Naive thymus-derived CD4-positive, alpha-beta T cell (primary cell): ENCODE measurements at regions not wholly inside any gene's neighbourhood (a gene's known extent, or its start where the extent isn't known, plus 50 kb on each side); places are given as distances from the start of the nearest gene placed in this dataset.

Source experiments
- ATAC-seq: fragments of 150-1000 bp; cut with Tn5 transposase; 2 replicates; pipeline ENCODE4 v1.10.0; 2021; ENCODE audit warnings: mild to moderate bottlenecking, moderate library complexity
- CTCF ChIA-PET: fragments of 350-600 bp; sonication (Branson Sonifier 250); formaldehyde crosslinking; loops from one replicate; lab custom pipeline; 2021; ENCODE audit warnings: antibody characterized with exemption; lab: Charles Lee
- POLR2A ChIA-PET: fragments of 350-600 bp; sonication (Branson Sonifier 250); formaldehyde crosslinking; loops from one replicate; lab custom pipeline; 2021; ENCODE audit warnings: antibody characterized with exemption, inconsistent platforms; lab: Charles Lee
- DNase-seq, 9 donors: peaks; one replicate each; pipeline versions ENCODE4 v3.0.0 to v3.0.0-alpha.2; 2020 to 2022; ENCODE audit warnings: mixed read lengths in 1 of 9
- H3K27ac ChIP-seq: one replicate; pipeline ENCODE4 v1.7.0; 2013; ENCODE audit warnings: mild to moderate bottlenecking, low read depth, low read length, moderate library complexity
- H3K27me3 ChIP-seq, 2 donors: one replicate each; pipeline ENCODE4 v1.7.0; 2013; ENCODE audit warnings: low read length in 2 of 2, mild to moderate bottlenecking in 2 of 2, moderate library complexity in 2 of 2; ENCODE audit not compliant: control insufficient read depth in 2 of 2, insufficient read depth in 2 of 2
- H3K36me3 ChIP-seq, 3 experiments: 1 replicate in 2 of 3; 2 replicates in 1 of 3; pipeline ENCODE4 v1.7.0; 2013; ENCODE audit warnings: low read length in 3 of 3, mild to moderate bottlenecking in 3 of 3, moderate library complexity in 1 of 3; ENCODE audit not compliant: insufficient read depth in 3 of 3, control insufficient read depth in 2 of 3
- H3K4me1 ChIP-seq, 2 donors: one replicate each; pipeline ENCODE4 v1.7.0; 2013; ENCODE audit warnings: low read length in 2 of 2, mild to moderate bottlenecking in 2 of 2, moderate library complexity in 1 of 2; ENCODE audit not compliant: control insufficient read depth in 2 of 2, insufficient read depth in 2 of 2
- H3K4me3 ChIP-seq: 2 replicates; pipeline ENCODE4 v1.7.0; 2013; ENCODE audit warnings: mild to moderate bottlenecking, low read length
- H3K9me3 ChIP-seq, 3 experiments: 1 replicate in 2 of 3; 2 replicates in 1 of 3; pipeline ENCODE4 v1.7.0; 2013; ENCODE audit warnings: low read length in 3 of 3; ENCODE audit not compliant: control insufficient read depth in 2 of 3
- H3K27ac Mint-ChIP-seq, 9 donors: one replicate each; pipeline ENCODE4 v1.8.0; 2020 to 2022; ENCODE audit warnings: mixed read lengths in 9 of 9, mild to moderate bottlenecking in 8 of 9, moderate library complexity in 5 of 9, inconsistent platforms in 2 of 9
- H3K27me3 Mint-ChIP-seq, 5 donors: one replicate each; pipeline ENCODE4 v1.8.0; 2021 to 2022; ENCODE audit warnings: mixed read lengths in 5 of 5, mild to moderate bottlenecking in 1 of 5
- H3K36me3 Mint-ChIP-seq, 5 donors: one replicate each; pipeline ENCODE4 v1.8.0; 2020 to 2022; ENCODE audit warnings: mixed read lengths in 5 of 5, mild to moderate bottlenecking in 3 of 5, inconsistent platforms in 1 of 5
- H3K4me1 Mint-ChIP-seq, 7 donors: one replicate each; pipeline ENCODE4 v1.8.0; 2020 to 2022; ENCODE audit warnings: mixed read lengths in 7 of 7, mild to moderate bottlenecking in 3 of 7, inconsistent platforms in 1 of 7
- H3K4me3 Mint-ChIP-seq, 10 donors: one replicate each; pipeline ENCODE4 v1.8.0; 2020 to 2022; ENCODE audit warnings: mild to moderate bottlenecking in 10 of 10, mixed read lengths in 10 of 10, moderate library complexity in 6 of 10, inconsistent platforms in 2 of 10
- H3K9me3 Mint-ChIP-seq, 11 donors: one replicate each; pipeline ENCODE4 v1.8.0; 2020 to 2022; ENCODE audit warnings: mixed read lengths in 11 of 11, mild to moderate bottlenecking in 4 of 11, inconsistent platforms in 1 of 11, moderate library complexity in 1 of 11
- intact Hi-C, 2 donors: fragments of 100-400 bp; cut with micrococcal nuclease; formaldehyde crosslinking; loops; one replicate each; pipeline ENCODE4 v1.15.1; 2023

DNA sequence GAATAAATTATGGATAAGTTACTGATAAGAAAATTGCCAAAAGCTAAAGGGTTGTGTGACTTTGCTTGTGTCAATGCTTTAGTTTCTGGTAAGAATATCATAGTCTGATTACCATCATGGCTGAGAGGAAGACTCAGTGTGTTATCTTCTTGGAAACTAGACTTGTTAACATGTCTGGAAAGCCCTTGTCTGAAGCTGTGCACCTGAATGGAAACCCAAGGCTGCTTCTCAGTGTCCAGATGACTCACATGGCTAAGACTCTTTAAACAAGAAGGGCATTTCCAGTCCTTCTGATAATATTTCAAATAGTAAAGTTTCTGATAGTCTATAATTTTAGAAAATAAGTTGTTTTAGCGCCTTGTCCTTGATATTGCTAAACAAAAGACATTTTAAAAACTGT lies 1092.7 kb downstream of the PLA2G4A start:
- no peak for DNase-seq
- POLR2A ChIA-PET, result no interaction called here
- Mint-ChIP-seq H3K4me1 (no peaks in the 10 kb centered on the region), H3K36me3 (no peaks in the 10 kb centered on the region), H3K4me3 (no peak overlapping the region), H3K9me3 (peaks cover 0 to 12% (median 3%) of the 10 kb centered on the region in 11 donors), H3K27me3 (no peaks in the 10 kb centered on the region), H3K27ac (no peak overlapping the region)
- intact Hi-C loops, result no loop called here
- CTCF ChIA-PET, result no interaction called here
- Histone ChIP-seq H3K4me3 (no peak overlapping the region), H3K27ac (no peak overlapping the region), H3K9me3 (no peaks in the 10 kb centered on the region), H3K4me1 (no peaks in the 10 kb centered on the region), H3K27me3 (no peaks in the 10 kb centered on the region), H3K36me3 (no peaks in the 10 kb centered on the region)
- no peak for ATAC-seq

DNA sequence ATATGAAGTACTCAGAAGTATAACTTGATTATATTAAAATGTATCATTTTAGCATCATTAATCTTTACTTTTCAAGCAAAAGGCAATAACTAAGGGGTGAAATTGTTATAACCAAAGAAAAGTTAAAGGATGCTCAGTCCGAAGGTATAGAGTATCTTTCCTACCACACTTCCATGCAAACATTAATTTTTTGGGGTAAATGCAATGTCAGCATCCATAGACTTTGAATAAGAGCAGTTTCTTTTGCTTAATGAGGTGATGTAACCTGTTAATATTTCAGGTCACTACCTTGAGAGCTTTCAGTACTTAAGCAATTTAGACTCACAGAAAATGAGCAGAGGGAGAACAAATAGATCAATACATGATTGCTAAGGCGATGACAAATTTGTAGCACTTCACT lies 1093.5 kb downstream of the PLA2G4A start:
- Histone ChIP-seq H3K4me1 (no peaks in the 10 kb centered on the region), H3K9me3 (no peaks in the 10 kb centered on the region), H3K4me3 (no peak overlapping the region), H3K27me3 (no peaks in the 10 kb centered on the region), H3K27ac (no peak overlapping the region), H3K36me3 (no peaks in the 10 kb centered on the region)
- Mint-ChIP-seq H3K27me3 (no peaks in the 10 kb centered on the region), H3K4me1 (no peaks in the 10 kb centered on the region), H3K9me3 (peaks cover 0 to 12% (median 2%) of the 10 kb centered on the region in 11 donors), H3K4me3 (no peak overlapping the region), H3K36me3 (no peaks in the 10 kb centered on the region), H3K27ac (no peak overlapping the region)
- ChIA-PET CTCF (no interaction called here), POLR2A (no interaction called here)
- intact Hi-C loops, result no loop called here
- no peak for DNase-seq
- no peak for ATAC-seq

DNA sequence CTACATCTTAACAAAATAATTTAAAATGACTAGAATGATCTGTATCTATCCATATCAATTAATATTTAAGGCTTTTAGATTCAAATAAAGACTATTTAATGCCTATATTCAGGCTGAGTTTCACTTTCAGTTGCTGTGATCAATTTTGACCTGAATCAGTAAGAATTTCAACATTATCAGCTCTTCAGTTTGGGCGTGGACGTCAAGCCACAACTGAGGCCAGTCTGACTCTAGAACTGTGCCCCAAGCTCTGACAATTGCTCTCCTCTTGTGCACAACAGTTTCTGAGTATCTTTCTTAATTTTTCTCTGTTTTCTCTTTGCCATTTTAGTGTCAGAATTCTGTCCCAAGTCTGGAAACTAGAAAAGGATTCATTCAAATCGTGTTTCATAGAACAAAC lies 1095.5 kb downstream of the PLA2G4A start:
- H3K9me3 Mint-ChIP-seq, result peaks cover 0 to 16% (median 2%) of the 10 kb centered on the region in 11 donors

DNA sequence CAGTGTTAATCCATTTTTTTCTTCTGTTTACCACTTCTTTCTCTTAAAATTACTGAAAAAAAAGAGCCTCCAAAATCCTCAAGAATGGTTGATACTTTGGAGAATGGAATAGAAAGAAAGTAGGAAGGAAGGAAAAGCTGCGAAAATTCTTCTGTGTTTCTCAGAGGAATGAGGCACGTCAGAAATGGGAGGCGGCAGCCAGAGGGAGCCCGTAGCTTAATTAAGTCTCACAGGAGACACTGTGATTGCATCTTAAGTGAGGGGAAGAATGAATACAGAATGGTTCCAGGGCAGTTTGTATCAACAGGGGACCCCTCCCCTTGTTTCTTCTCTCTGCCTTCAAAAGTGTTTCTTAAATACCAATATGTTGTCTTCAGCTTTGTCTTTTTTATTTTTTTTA lies 1099.5 kb downstream of the PLA2G4A start:
- intact Hi-C loops, result no loop called here
- CTCF ChIA-PET, result no interaction called here

More for the DNA sequence above, 1095.5 kb downstream of the PLA2G4A start:
- no peaks in the 10 kb centered on the region for H3K9me3 ChIP-seq
- CTCF ChIA-PET, result no interaction called here
- no peak overlapping the region for H3K4me3 Mint-ChIP-seq
- H3K4me1 Mint-ChIP-seq, result no peaks in the 10 kb centered on the region
- H3K27me3 Mint-ChIP-seq, result no peaks in the 10 kb centered on the region
- POLR2A ChIA-PET, result no interaction called here
- no peaks in the 10 kb centered on the region for H3K4me1 ChIP-seq
- no peaks in the 10 kb centered on the region for H3K27me3 ChIP-seq
- no peaks in the 10 kb centered on the region for H3K36me3 Mint-ChIP-seq
- intact Hi-C loops, result no loop called here
- H3K36me3 ChIP-seq, result no peaks in the 10 kb centered on the region
- no peak overlapping the region for H3K27ac Mint-ChIP-seq
- DNase-seq (no peak), ATAC-seq (no peak)
- H3K4me3 ChIP-seq, result no peak overlapping the region
- no peak overlapping the region for H3K27ac ChIP-seq

DNA sequence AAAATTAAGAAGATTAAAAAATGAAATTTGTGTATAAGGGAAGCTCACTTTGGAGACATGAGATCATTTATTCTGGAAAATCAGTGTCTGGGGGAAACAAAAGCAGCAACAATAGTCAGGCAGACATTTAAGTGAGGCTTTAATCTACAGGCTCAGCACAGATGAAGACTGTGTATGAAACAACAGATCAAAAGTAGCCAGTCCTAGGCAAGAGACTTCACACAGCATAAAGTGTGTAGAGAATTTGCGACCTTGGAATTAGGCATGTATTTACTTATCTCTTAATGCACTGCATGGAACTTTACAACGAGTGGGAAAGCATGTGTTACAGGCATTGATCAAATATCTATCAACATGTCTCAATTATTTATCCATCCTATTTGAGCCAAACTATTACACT lies 1099.9 kb downstream of the PLA2G4A start:
- no peak for DNase-seq
- H3K9me3 Mint-ChIP-seq, result peaks cover 0 to 14% (median 0%) of the 10 kb centered on the region in 11 donors
- no peaks in the 10 kb centered on the region for H3K4me1 Mint-ChIP-seq
- Histone ChIP-seq H3K4me1 (no peaks in the 10 kb centered on the region), H3K4me3 (no peak overlapping the region), H3K27ac (no peak overlapping the region), H3K27me3 (no peaks in the 10 kb centered on the region), H3K36me3 (no peaks in the 10 kb centered on the region), H3K9me3 (no peaks in the 10 kb centered on the region)
- intact Hi-C loops, result no loop called here
- CTCF ChIA-PET, result no interaction called here
- no peak for ATAC-seq
- no peaks in the 10 kb centered on the region for H3K36me3 Mint-ChIP-seq
- no peak overlapping the region for H3K4me3 Mint-ChIP-seq
- POLR2A ChIA-PET, result no interaction called here
- no peaks in the 10 kb centered on the region for H3K27me3 Mint-ChIP-seq
- no peak overlapping the region for H3K27ac Mint-ChIP-seq

More for the DNA sequence above, 1099.5 kb downstream of the PLA2G4A start:
- peaks cover 0 to 14% (median 0%) of the 10 kb centered on the region in 11 donors for H3K9me3 Mint-ChIP-seq
- no peaks in the 10 kb centered on the region for H3K4me1 Mint-ChIP-seq
- Histone ChIP-seq H3K4me3 (no peak overlapping the region), H3K36me3 (no peaks in the 10 kb centered on the region), H3K27me3 (no peaks in the 10 kb centered on the region), H3K4me1 (no peaks in the 10 kb centered on the region), H3K27ac (no peak overlapping the region), H3K9me3 (no peaks in the 10 kb centered on the region)
- no peaks in the 10 kb centered on the region for H3K27me3 Mint-ChIP-seq
- POLR2A ChIA-PET, result no interaction called here
- DNase-seq, result no peak
- H3K4me3 Mint-ChIP-seq, result no peak overlapping the region
- H3K36me3 Mint-ChIP-seq, result no peaks in the 10 kb centered on the region
- ATAC-seq, result no peak
- H3K27ac Mint-ChIP-seq, result no peak overlapping the region

DNA sequence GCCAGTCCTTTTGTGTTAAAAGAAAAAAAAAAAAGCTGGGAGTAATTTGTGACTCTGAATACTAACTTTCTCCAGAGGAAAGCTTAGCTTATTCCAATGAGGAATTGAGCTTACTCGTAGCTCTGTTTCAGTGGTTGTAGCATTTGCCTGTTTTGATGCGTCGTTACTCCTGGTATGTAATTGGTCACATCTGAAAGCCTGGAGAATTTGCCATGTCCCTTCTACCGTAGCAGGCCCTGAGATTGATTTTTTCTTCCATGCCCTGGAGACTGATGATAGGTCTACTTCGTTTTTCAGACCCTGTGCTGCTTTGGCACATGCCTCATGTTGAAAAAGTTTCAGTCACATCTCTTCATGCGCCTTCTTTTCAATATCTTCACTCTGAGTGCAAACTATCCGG lies 1103.0 kb downstream of the PLA2G4A start:
- Histone ChIP-seq H3K27me3 (no peaks in the 10 kb centered on the region), H3K4me3 (no peak overlapping the region), H3K36me3 (no peaks in the 10 kb centered on the region), H3K4me1 (no peaks in the 10 kb centered on the region), H3K27ac (no peak overlapping the region), H3K9me3 (no peaks in the 10 kb centered on the region)
- no peak overlapping the region for H3K4me3 Mint-ChIP-seq
- peaks cover 0 to 13% (median 0%) of the 10 kb centered on the region in 11 donors for H3K9me3 Mint-ChIP-seq
- no peaks in the 10 kb centered on the region for H3K36me3 Mint-ChIP-seq
- DNase-seq, result no peak
- CTCF ChIA-PET, result no interaction called here
- H3K4me1 Mint-ChIP-seq, result no peaks in the 10 kb centered on the region
- H3K27me3 Mint-ChIP-seq, result no peaks in the 10 kb centered on the region
- no peak overlapping the region for H3K27ac Mint-ChIP-seq
- POLR2A ChIA-PET, result no interaction called here
- ATAC-seq, result no peak
- intact Hi-C loops, result no loop called here

DNA sequence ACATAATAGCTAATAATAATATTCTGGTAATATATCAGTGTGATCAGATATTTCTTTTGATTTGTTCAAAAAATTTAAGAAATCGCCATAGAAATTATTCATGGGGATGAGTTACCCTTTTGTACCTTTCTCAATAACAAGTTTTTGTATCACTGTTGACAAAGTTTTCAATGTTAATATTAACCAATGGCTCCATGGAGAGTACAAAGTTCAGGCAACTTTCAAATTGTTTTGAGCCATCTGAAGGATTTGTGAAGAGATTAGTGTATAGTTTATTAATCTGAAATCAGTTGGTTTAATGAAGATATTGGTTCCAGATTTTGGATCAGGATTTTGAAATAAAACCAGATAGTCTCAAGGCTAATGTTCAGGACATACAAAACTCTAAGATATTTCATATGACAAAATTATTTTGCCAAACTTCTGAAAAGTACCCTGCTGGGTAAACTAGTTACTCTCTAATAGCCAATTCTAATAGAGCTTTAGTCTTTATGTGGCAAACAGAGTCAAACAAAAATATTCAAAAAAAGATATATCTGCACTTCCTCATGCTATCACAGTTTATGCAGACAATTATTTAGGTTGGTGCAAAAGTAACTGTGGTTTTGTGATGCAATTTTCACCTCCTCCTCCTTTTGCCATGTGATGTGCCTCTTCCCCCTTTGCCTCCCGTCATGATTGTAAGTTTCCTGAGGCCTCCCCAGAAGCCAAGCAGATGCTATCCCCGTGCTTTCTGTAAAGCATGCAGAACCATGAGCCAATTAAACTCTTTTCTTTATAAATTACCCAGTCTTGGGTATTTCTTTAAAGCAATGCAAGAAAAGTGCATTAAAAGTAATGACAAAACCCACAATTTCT lies 1105.0 kb downstream of the PLA2G4A start:
- Histone ChIP-seq H3K27me3 (no peaks in the 10 kb centered on the region), H3K4me3 (no peak overlapping the region), H3K9me3 (no peaks in the 10 kb centered on the region), H3K4me1 (no peaks in the 10 kb centered on the region), H3K27ac (no peak overlapping the region), H3K36me3 (no peaks in the 10 kb centered on the region)
- Mint-ChIP-seq H3K4me1 (no peaks in the 10 kb centered on the region), H3K9me3 (peaks cover 0 to 15% (median 2%) of the 10 kb centered on the region in 11 donors), H3K4me3 (no peak overlapping the region), H3K27me3 (no peaks in the 10 kb centered on the region), H3K27ac (no peak overlapping the region), H3K36me3 (no peaks in the 10 kb centered on the region)
- POLR2A ChIA-PET, result no interaction called here
- intact Hi-C loops, result no loop called here
- DNase-seq (no peak), ATAC-seq (no peak)
- CTCF ChIA-PET, result no interaction called here
